GM12864 (cell line): ENCODE measurements at regions not wholly inside any gene's neighbourhood (a gene's known extent, or its start where the extent isn't known, plus 50 kb on each side); places are given as distances from the start of the nearest gene placed in this dataset.

Experiments
- DNase-seq: peaks from one replicate; pipeline ENCODE4 v3.0.0-alpha.2; 2011; ENCODE audit warnings: low read depth
- H3K4me3 ChIP-seq: 2 replicates; pipeline ENCODE4 v1.5.1; 2011; ENCODE audit warnings: mild to moderate bottlenecking, low read depth, low read length, control low read depth
- TF ChIP-seq, protein P1 (sequence below): IDR thresholded peaks from 2 replicates; pipeline ENCODE4 v1.5.1; 2011; ENCODE audit warnings: low read depth, mild to moderate bottlenecking, moderate library complexity, low read length, control low read depth, inconsistent platforms; ENCODE audit errors: missing control alignments

DNA sequence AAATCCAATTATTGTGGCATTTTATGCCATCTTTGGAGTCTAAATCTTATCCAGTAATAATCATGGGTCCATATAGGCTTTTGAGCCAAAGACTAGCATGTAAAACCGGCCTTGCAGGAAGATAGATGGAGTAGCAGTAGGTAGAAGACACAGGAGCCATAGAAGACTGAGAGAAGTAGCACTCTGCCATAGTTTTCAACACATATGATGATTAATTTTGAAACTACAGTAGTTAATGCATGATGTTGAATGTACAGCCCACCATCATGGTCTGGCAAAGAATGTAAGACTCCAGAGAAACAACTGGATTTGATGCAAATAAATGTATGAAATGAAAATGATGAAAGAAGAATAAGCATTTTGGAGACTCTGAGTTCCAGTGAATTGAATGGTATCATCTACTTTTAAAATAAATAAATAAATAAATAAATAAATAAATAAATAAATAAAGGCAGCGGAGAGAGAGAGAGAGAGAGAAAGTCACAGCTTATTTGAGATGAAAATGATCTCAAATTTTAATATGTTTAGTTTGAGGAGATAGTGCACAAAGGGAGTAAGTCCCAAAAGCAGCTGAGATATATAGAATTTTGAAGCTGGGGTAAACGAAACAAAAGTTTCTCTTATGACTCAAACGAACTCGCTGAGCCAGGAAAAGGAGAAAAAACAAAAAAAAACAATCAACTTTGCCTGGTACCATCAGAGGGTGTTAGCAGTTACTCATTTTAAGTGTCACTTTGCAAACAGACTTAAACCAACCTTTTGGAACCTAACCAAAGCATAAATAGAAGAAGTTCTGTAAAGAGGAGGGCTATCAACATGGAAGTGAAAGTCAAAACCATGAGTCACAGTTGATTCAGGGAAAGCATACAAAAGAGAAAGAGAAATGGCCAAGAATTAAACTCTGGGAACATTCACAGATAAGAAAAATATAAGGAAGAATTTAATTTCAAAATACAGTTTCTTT is 388.7 kb downstream of the CETN3 start:
- DNase-seq, result peak; percentile 66
- TF ChIP-seq, protein P1, sequence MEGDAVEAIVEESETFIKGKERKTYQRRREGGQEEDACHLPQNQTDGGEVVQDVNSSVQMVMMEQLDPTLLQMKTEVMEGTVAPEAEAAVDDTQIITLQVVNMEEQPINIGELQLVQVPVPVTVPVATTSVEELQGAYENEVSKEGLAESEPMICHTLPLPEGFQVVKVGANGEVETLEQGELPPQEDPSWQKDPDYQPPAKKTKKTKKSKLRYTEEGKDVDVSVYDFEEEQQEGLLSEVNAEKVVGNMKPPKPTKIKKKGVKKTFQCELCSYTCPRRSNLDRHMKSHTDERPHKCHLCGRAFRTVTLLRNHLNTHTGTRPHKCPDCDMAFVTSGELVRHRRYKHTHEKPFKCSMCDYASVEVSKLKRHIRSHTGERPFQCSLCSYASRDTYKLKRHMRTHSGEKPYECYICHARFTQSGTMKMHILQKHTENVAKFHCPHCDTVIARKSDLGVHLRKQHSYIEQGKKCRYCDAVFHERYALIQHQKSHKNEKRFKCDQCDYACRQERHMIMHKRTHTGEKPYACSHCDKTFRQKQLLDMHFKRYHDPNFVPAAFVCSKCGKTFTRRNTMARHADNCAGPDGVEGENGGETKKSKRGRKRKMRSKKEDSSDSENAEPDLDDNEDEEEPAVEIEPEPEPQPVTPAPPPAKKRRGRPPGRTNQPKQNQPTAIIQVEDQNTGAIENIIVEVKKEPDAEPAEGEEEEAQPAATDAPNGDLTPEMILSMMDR, result no peak
- peak overlapping the region; percentile 21; the same call in 1 of the 2 replicates for H3K4me3 ChIP-seq

DNA sequence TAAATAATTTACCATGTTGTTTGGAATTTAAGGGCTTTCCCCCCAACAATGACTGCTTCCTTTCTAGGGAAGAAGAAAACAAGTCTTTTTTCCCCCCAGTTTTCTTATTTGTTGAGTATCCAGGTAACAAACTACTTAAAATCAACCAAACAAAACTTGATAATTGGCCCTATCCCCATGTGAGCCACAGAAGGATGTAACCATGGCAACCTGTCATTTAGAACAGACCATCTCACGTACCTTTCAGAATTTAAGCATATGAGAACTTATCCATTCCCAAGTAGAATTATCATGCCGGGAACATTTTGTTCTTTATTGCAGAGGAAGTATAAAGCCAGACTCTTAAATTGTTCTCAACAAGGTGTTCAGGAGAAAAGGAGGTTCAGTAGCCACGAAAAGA is 392.3 kb downstream of the CETN3 start:
- TF ChIP-seq, protein P1, result no peak
- H3K4me3 ChIP-seq, result no peak overlapping the region
- DNase-seq, result no peak

DNA sequence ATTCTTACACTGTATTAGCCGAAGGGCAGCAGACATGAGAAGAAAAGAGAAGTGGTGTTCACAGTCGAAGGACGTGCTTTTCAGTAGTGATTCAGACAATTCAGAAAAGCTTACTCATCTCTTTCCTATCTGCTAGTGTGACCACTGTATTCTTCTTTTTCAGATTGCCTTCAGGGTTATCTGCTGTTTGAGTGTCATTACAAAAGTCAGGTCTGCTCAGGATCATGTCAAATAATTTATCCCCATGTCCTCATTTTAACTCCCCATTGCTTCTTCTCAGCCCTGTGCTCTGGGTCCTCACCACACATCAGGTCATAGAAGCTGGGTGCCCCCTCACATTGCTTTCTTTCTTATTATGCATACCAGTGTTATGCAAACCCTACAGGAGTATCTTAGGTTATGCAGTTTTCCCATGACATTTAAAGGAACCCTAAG is 394.0 kb downstream of the CETN3 start:
- peak; percentile 70 for DNase-seq
- TF ChIP-seq, protein P1, result no peak
- no peak overlapping the region for H3K4me3 ChIP-seq

DNA sequence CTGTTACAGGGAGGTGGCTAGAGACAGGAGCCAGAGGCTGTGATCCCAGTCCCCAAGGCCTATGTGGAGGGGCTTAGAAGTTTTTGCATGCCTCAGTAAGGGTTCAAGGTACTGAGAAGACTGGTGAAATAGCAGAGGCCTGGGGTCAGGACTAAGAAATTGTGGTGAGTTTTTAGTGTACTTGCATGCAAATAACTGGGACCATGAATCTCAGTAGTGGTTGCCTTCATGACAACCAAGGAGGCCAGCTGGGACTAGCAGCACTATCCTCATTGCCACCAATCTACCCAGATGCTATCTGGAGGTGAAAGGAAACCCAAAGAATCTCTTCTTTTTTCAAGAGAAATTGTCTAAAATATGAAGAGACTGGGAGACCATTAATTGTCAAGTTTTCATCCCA is 395.1 kb downstream of the CETN3 start:
- H3K4me3 ChIP-seq, result no peak overlapping the region
- peak; percentile 68 for DNase-seq
- TF ChIP-seq, protein P1, result no peak

DNA sequence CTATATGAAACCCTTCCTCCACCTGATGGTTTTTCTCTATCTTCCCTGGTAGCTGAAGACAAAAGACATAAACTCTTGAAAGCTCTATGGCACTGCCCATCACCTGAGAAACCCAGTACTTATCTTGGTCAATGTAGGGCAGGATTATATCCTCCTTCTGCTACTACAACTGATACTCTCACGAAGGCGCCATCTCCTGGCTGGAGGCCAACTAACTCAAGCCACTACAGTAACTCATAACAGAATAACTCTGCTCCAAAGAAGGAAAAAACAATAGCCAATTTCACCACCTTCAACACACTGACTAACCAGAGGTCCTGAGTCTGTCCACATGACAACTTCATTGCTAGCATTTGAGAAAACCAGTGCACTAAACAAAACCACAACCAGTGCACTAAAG is 409.2 kb downstream of the CETN3 start:
- TF ChIP-seq, protein P1, result peak; percentile 13
- no peak for DNase-seq
- no peak overlapping the region for H3K4me3 ChIP-seq

DNA sequence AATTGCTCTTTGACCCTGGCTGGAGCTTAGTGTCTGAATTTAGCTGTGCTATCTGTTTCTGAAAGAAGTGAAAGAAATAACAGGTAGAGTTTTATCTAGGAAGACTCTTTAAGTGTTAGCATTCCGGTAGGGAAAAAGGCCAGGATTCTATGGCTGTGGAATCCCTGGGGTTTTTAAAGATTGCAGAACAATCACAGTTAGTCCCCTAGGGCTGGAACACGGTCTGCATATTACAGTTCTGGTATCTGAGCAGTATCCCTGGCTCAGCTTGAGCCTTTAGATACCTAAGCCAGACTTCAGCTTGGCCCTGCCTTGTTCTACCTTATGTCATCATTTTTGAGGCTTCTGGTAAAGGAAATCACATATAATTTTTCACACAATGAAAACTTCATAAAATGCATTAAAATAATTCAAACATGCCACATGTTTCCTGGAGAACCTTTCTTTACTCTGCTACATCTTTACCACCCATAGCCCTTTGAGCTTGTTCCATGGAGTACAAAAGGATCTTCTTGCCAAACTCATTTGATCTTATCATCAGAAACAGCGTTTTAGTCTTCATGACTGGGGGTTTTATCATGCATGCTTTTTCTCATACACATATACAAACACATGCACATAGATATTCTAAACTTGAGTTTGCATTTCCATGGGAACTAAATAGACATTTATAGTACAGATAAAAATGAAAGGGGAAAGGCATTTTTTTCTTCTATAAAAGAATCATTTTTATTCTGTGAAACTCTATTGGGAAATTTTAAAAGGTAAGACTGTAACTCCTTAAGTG is 410.8 kb downstream of the CETN3 start:
- no peak overlapping the region for H3K4me3 ChIP-seq
- DNase-seq, result no peak
- TF ChIP-seq, protein P1, result no peak
